Cardiac muscle cell (in vitro differentiated cells and primary cell): ENCODE measurements at regions not wholly inside any gene's neighbourhood (a gene's known extent, or its start where the extent isn't known, plus 50 kb on each side); places are given as distances from the start of the nearest gene placed in this dataset.

Experiments
- DNase-seq, 2 donors: peaks; one replicate each; pipeline versions ENCODE4 v3.0.0 to v3.0.0-alpha.2; 2010 to 2017; ENCODE audit warnings: low read depth in 1 of 2, low spot score in 1 of 2
- H3K27ac ChIP-seq: fragments of 200-600 bp; sonication (generic); 2 replicates; pipeline ENCODE4 v1.5.1; 2016
- H3K27me3 ChIP-seq: fragments of 200-600 bp; sonication (generic); 2 replicates; pipeline ENCODE4 v1.6.0; 2016; ENCODE audit warnings: control low read depth
- H3K36me3 ChIP-seq: fragments of 200-600 bp; sonication (generic); 2 replicates; pipeline ENCODE4 v1.5.1; 2016; ENCODE audit warnings: control low read depth
- H3K4me1 ChIP-seq: fragments of 200-600 bp; sonication (generic); 2 replicates; pipeline ENCODE4 v1.8.1; 2017; ENCODE audit warnings: low read depth, mild to moderate bottlenecking, mixed run types
- H3K4me3 ChIP-seq: fragments of 200-600 bp; sonication (generic); 2 replicates; pipeline ENCODE4 v1.5.1; 2016; ENCODE audit warnings: mild to moderate bottlenecking
- H3K9me3 ChIP-seq: fragments of 200-600 bp; sonication (generic); 2 replicates; pipeline ENCODE4 v1.5.1; 2017; ENCODE audit warnings: low read depth, mild to moderate bottlenecking, control low read depth
- TF ChIP-seq, protein P1 (sequence below): IDR thresholded peaks from 2 replicates; pipeline ENCODE4 v1.5.1; 2012; ENCODE audit warnings: low read depth, mild to moderate bottlenecking, low read length

DNA sequence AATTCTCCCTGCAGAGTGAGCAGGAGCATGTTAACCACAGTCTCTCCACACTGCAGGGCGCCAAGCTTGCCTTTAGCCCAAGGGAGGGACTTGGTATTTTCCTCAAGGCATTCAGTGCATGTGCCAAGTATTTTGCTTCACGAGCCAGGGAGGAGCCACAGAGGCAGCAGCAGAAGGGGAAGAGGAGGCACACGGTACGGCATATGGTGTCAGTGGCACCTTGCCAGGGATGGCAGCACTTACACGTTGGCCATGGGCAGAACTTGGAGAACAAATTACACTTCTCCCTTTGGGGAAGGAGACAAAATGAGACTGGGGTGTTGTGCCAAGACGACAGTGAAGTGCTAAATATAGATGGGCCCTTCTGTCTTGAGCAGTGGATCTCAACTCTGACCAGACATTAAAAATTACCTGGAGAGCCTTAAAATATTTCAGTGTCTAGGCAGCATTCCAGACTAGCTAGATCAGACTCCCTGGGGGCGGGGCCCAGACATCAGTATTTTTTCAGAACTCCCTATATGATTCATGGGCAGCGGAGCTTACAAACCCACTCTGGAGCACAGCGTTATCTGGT lies 155.8 kb downstream of the DRD1 start:
- peak in 1 of 2 donors; percentile 8 for DNase-seq
- no peaks in the 10 kb centered on the region for H3K36me3 ChIP-seq
- H3K27ac ChIP-seq, result no peak overlapping the region
- TF ChIP-seq, protein P1, sequence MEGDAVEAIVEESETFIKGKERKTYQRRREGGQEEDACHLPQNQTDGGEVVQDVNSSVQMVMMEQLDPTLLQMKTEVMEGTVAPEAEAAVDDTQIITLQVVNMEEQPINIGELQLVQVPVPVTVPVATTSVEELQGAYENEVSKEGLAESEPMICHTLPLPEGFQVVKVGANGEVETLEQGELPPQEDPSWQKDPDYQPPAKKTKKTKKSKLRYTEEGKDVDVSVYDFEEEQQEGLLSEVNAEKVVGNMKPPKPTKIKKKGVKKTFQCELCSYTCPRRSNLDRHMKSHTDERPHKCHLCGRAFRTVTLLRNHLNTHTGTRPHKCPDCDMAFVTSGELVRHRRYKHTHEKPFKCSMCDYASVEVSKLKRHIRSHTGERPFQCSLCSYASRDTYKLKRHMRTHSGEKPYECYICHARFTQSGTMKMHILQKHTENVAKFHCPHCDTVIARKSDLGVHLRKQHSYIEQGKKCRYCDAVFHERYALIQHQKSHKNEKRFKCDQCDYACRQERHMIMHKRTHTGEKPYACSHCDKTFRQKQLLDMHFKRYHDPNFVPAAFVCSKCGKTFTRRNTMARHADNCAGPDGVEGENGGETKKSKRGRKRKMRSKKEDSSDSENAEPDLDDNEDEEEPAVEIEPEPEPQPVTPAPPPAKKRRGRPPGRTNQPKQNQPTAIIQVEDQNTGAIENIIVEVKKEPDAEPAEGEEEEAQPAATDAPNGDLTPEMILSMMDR, result no peak
- H3K4me3 ChIP-seq, result no peak overlapping the region
- no peaks in the 10 kb centered on the region for H3K9me3 ChIP-seq
- H3K27me3 ChIP-seq, result no peaks in the 10 kb centered on the region
- H3K4me1 ChIP-seq, result no peaks in the 10 kb centered on the region

DNA sequence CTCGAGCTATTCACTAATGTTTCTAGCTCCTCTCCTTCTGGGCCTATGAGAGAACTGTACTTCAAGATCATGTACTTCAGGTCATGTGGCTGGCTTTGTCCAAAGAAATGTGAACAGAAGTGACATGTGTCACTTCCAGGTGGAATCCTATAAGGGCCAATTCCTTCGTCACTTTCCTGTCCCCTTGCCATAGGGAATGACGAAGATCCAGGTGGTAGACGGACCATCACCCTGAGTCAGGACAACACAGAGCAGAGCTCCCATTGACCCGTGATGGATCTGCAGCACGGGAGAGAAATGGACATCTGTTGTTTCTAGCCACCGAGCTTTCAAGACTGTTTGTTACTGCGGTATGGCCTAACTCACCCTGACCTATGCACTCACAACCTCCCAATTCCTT lies 157.0 kb downstream of the DRD1 start:
- DNase-seq, result no peak
- Histone ChIP-seq H3K27ac (no peak overlapping the region), H3K27me3 (no peaks in the 10 kb centered on the region), H3K36me3 (no peaks in the 10 kb centered on the region), H3K4me1 (no peaks in the 10 kb centered on the region), H3K4me3 (no peak overlapping the region), H3K9me3 (no peaks in the 10 kb centered on the region)
- TF ChIP-seq, protein P1, result no peak

DNA sequence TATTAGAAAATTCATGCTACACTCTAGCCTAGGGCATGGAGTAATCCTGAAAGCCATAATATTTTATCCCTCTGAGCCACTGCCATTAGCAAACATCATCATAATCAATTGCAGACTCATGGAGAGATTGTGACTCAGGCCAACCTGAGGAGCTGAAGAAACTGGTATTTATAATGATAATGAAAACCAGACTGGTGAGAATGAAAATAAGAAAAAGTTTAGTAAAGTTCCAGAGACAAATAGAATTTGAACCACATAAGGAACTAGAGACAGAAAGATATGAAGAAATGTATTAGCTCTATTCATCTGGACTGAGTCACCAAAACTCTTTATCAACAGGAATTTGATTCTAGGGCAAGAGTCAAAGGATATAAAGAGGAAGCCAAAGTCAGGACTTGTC lies 158.7 kb downstream of the DRD1 start:
- Histone ChIP-seq H3K4me1 (no peaks in the 10 kb centered on the region), H3K4me3 (no peak overlapping the region), H3K9me3 (no peaks in the 10 kb centered on the region), H3K27ac (no peak overlapping the region), H3K36me3 (no peaks in the 10 kb centered on the region), H3K27me3 (no peaks in the 10 kb centered on the region)
- TF ChIP-seq, protein P1, result no peak
- DNase-seq, result no peak

DNA sequence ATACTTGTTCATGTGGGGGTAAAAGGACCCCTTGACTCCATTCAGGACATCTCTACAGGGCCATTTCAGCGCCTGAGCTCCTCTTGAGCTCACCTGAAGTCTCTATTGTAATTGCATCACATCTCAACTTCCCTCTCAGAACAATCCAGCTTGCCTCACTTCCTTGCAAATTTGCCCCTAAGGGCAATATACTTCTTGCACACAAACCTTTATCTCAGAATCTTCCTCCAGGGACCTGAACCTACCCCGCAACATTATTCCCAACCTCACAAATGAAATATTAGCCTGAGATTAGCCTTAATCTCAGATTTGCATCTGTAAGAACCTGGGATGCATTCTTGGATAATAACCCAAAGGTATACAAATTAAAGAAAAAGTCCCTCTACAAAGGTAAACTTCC lies 159.2 kb downstream of the DRD1 start:
- Histone ChIP-seq H3K27me3 (no peaks in the 10 kb centered on the region), H3K27ac (no peak overlapping the region), H3K36me3 (no peaks in the 10 kb centered on the region), H3K9me3 (no peaks in the 10 kb centered on the region), H3K4me1 (no peaks in the 10 kb centered on the region), H3K4me3 (no peak overlapping the region)
- DNase-seq, result no peak
- TF ChIP-seq, protein P1, result no peak

DNA sequence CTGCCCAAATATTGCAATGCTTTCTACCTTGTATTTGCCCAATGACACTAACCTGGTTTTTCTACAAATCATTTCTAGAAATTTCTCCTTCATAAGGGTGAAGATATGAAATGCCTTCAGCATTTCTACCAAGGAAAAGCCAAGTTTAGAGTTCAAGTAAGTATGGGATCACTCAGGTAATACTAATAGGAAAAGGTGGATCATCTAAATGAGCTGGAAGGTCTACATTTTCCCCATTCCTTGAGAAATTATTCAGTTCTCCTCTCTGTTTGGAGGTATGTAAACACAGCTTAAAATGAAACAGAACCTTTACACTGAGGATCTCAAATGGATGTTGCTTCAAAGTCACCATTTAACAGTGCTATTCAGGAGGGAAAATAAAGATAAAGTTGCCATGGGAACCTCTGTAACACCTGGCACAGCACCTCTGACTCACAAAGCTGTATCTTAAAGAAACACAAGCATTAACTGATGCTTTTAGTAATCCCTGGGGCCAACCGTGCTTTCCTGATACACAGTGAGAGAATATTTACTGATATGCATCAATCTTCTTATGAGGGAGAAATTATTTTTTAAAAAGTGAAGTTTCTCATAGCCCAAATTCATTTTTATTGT lies 161.3 kb downstream of the DRD1 start:
- Histone ChIP-seq H3K4me3 (no peak overlapping the region), H3K9me3 (no peaks in the 10 kb centered on the region), H3K4me1 (no peaks in the 10 kb centered on the region), H3K27me3 (no peaks in the 10 kb centered on the region), H3K27ac (no peak overlapping the region), H3K36me3 (no peaks in the 10 kb centered on the region)
- no peak for DNase-seq
- TF ChIP-seq, protein P1, result no peak
